ENCODE measurements at regions not wholly inside any gene's neighbourhood (a gene's known extent, or its start where the extent isn't known, plus 50 kb on each side); places are given as distances from the start of the nearest gene placed in this dataset.
"Not testable (repeated sequence)": the region's sequence is repeated elsewhere in the genome, so short reads cannot be mapped to it uniquely, and the experiment has no call there.

- Histone ChIP-seq H3K4me2 (ENCODE audit: insufficient read depth, low read length) (no peak overlapping the region), H2AFZ (ENCODE audit: low read depth, low read length) (no peak overlapping the region), H3K4me1 (ENCODE audit: insufficient read depth, low read length) (no peaks in the 10 kb centered on the region), H3K9me3 (ENCODE audit: insufficient read depth, low read length, severe bottlenecking) (no peaks in the 10 kb centered on the region), H3K27ac (ENCODE audit: low read length) (no peak overlapping the region), H3K4me3 (ENCODE audit: low read depth in 1 of 2, low read length in 2 of 2) (no peak overlapping the region), H3K27me3 (ENCODE audit: insufficient read depth, low read length, poor library complexity) (no peaks in the 10 kb centered on the region), H3K9ac (ENCODE audit: low read depth, low read length) (no peak overlapping the region), H3K79me2 (ENCODE audit: insufficient read depth, low read length) (no peaks in the 10 kb centered on the region), H4K20me1 (ENCODE audit: insufficient read depth, low read length) (no peaks in the 10 kb centered on the region), H3K36me3 (ENCODE audit: insufficient read depth, low read length) (no peaks in the 10 kb centered on the region)
- no peak for ATAC-seq (ENCODE audit: insufficient read depth, low read depth)
- DNase-seq = no peak
- TF ChIP-seq EZH2 (IDR thresholded peaks at IDR 0.05; ENCODE audit: borderline replicate concordance, low read depth, low read length, severe bottlenecking) (no peak), CTCF (IDR thresholded peaks at IDR 0.05; ENCODE audit: borderline replicate concordance, extremely low read depth, low read length, poor library complexity, severe bottlenecking) (no peak)
Observed at GRCh38 chr2:131641414-131642206, 113.9 kb downstream of the CCDC74A start.

- H3K9me3 ChIP-seq (ENCODE audit: insufficient read depth, low read length, severe bottlenecking); H3K36me3 ChIP-seq (ENCODE audit: insufficient read depth, low read length); H2AFZ ChIP-seq (ENCODE audit: low read depth, low read length); H3K27me3 ChIP-seq (ENCODE audit: insufficient read depth, low read length, poor library complexity); H3K79me2 ChIP-seq (ENCODE audit: insufficient read depth, low read length); H4K20me1 ChIP-seq (ENCODE audit: insufficient read depth, low read length); H3K4me1 ChIP-seq (ENCODE audit: insufficient read depth, low read length); ATAC-seq (ENCODE audit: insufficient read depth, low read depth); H3K27ac ChIP-seq (ENCODE audit: low read length); H3K4me3 ChIP-seq (ENCODE audit: low read depth in 1 of 2, low read length in 2 of 2); H3K9ac ChIP-seq (ENCODE audit: low read depth, low read length); DNase-seq; H3K4me2 ChIP-seq (ENCODE audit: insufficient read depth, low read length): not testable (repeated sequence)
Observed at GRCh38 chr2:131643180-131643579, 115.5 kb downstream of the CCDC74A start.

- Histone ChIP-seq H3K27ac (ENCODE audit: low read length) (no peak overlapping the region), H3K27me3 (ENCODE audit: insufficient read depth, low read length, poor library complexity) (no peaks in the 10 kb centered on the region), H3K9ac (ENCODE audit: low read depth, low read length) (no peak overlapping the region), H2AFZ (ENCODE audit: low read depth, low read length) (no peak overlapping the region), H3K36me3 (ENCODE audit: insufficient read depth, low read length) (no peaks in the 10 kb centered on the region), H3K4me1 (ENCODE audit: insufficient read depth, low read length) (no peaks in the 10 kb centered on the region), H3K9me3 (ENCODE audit: insufficient read depth, low read length, severe bottlenecking) (no peaks in the 10 kb centered on the region), H4K20me1 (ENCODE audit: insufficient read depth, low read length) (no peaks in the 10 kb centered on the region), H3K4me2 (ENCODE audit: insufficient read depth, low read length) (no peak overlapping the region), H3K4me3 (ENCODE audit: low read depth in 1 of 2, low read length in 2 of 2) (no peak overlapping the region), H3K79me2 (ENCODE audit: insufficient read depth, low read length) (no peaks in the 10 kb centered on the region)
- TF ChIP-seq CTCF (IDR thresholded peaks at IDR 0.05; ENCODE audit: borderline replicate concordance, extremely low read depth, low read length, poor library complexity, severe bottlenecking) (no peak), EZH2 (IDR thresholded peaks at IDR 0.05; ENCODE audit: borderline replicate concordance, low read depth, low read length, severe bottlenecking) (no peak)
- no peak for DNase-seq
- ATAC-seq (ENCODE audit: insufficient read depth, low read depth) = no peak
Observed at GRCh38 chr2:131645177-131645765, 117.6 kb downstream of the CCDC74A start.

- H3K79me2 ChIP-seq (ENCODE audit: insufficient read depth, low read length); H3K36me3 ChIP-seq (ENCODE audit: insufficient read depth, low read length); H2AFZ ChIP-seq (ENCODE audit: low read depth, low read length); H3K4me2 ChIP-seq (ENCODE audit: insufficient read depth, low read length); H3K4me3 ChIP-seq (ENCODE audit: low read depth in 1 of 2, low read length in 2 of 2); H3K9ac ChIP-seq (ENCODE audit: low read depth, low read length); H4K20me1 ChIP-seq (ENCODE audit: insufficient read depth, low read length); H3K27ac ChIP-seq (ENCODE audit: low read length); H3K27me3 ChIP-seq (ENCODE audit: insufficient read depth, low read length, poor library complexity); H3K4me1 ChIP-seq (ENCODE audit: insufficient read depth, low read length); ATAC-seq (ENCODE audit: insufficient read depth, low read depth); DNase-seq; H3K9me3 ChIP-seq (ENCODE audit: insufficient read depth, low read length, severe bottlenecking): not testable (repeated sequence)
Observed at GRCh38 chr2:131646220-131646619, 118.5 kb downstream of the CCDC74A start.

Measured in DND-41 (cell line).